A549 (cell line): ENCODE measurements at regions not wholly inside any gene's neighbourhood (a gene's known extent, or its start where the extent isn't known, plus 50 kb on each side); places are given as distances from the start of the nearest gene placed in this dataset.

Experiments used
- MAZ ChIP-seq: fragments of 150-350 bp; IDR thresholded peaks from 2 replicates; pipeline ENCODE4 v1.6.1; 2014; ENCODE audit warnings: antibody characterized with exemption, low read depth, low read length, borderline replicate concordance
- RFX5 ChIP-seq: fragments of 450-650 bp; IDR thresholded peaks from 2 replicates; pipeline ENCODE4 v1.7.1; 2014; ENCODE audit warnings: antibody characterized with exemption, mild to moderate bottlenecking, moderate library complexity
- TF ChIP-seq, protein P1 (sequence below): fragments of >200 bp; sonication (Bioruptor Twin); formaldehyde crosslinking; IDR thresholded peaks from 3 replicates; pipeline ENCODE4 v1.5.1; 2016

DNA sequence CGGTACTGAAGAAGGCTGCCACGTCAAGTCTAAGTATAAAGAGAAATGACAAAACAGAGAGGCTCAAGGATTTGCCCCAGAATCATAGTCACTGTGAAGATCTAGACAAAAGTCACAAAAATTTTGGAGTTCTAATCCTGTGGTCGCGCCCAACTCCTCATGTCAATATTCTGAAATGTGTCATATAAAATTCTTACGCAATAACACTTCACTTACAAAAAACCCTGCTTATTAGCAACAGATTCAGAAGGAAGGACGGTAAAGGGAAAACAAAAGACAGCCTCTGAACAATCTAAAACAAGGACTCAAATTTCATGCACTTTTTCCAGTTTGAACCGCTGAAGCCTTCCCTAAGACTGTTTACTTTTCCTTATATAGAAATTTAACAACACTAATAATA, 94.7 kb downstream of the TSPAN8 start:
- TF ChIP-seq MAZ (no peak), RFX5 (no peak)
- TF ChIP-seq, protein P1, sequence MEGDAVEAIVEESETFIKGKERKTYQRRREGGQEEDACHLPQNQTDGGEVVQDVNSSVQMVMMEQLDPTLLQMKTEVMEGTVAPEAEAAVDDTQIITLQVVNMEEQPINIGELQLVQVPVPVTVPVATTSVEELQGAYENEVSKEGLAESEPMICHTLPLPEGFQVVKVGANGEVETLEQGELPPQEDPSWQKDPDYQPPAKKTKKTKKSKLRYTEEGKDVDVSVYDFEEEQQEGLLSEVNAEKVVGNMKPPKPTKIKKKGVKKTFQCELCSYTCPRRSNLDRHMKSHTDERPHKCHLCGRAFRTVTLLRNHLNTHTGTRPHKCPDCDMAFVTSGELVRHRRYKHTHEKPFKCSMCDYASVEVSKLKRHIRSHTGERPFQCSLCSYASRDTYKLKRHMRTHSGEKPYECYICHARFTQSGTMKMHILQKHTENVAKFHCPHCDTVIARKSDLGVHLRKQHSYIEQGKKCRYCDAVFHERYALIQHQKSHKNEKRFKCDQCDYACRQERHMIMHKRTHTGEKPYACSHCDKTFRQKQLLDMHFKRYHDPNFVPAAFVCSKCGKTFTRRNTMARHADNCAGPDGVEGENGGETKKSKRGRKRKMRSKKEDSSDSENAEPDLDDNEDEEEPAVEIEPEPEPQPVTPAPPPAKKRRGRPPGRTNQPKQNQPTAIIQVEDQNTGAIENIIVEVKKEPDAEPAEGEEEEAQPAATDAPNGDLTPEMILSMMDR = no peak
